GM23338 (cell line): ENCODE measurements at regions not wholly inside any gene's neighbourhood (a gene's known extent, or its start where the extent isn't known, plus 50 kb on each side); places are given as distances from the start of the nearest gene placed in this dataset.

ENCODE experiments used
- ATAC-seq: fragments of 200-7000 bp; cut with Tn5 transposase; 3 replicates; pipeline ENCODE4 v1.9.1; 2020
- DNase-seq: peaks from one replicate; pipeline ENCODE4 v3.0.0-alpha.2; 2015; ENCODE audit warnings: low spot score
- H2AFZ ChIP-seq: fragments of 200-600 bp; sonication (generic); 2 replicates; pipeline ENCODE4 v1.8.0; 2016; ENCODE audit warnings: antibody characterized with exemption, mild to moderate bottlenecking, moderate library complexity
- H3F3A ChIP-seq: fragments of 200-600 bp; sonication (generic); replicated peaks from 2 replicates; pipeline ENCODE4 v1.8.0; 2017; ENCODE audit warnings: antibody characterized with exemption, mixed run types, low read depth
- H3K27ac ChIP-seq: fragments of 200-600 bp; sonication (generic); 2 replicates; pipeline ENCODE4 v1.6.1; 2016; ENCODE audit warnings: low read depth
- H3K27me3 ChIP-seq: fragments of 200-600 bp; sonication (generic); 2 replicates; pipeline ENCODE4 v1.8.0; 2016; ENCODE audit warnings: mild to moderate bottlenecking, mixed run types, moderate library complexity; ENCODE audit not compliant: insufficient read depth
- H3K36me3 ChIP-seq: fragments of 200-600 bp; sonication (generic); 2 replicates; pipeline ENCODE4 v1.8.0; 2016; ENCODE audit warnings: mild to moderate bottlenecking; ENCODE audit not compliant: insufficient read depth
- H3K4me1 ChIP-seq: fragments of 200-600 bp; sonication (generic); 2 replicates; pipeline ENCODE4 v1.8.0; 2016; ENCODE audit warnings: mild to moderate bottlenecking, moderate library complexity; ENCODE audit not compliant: insufficient read depth
- H3K4me2 ChIP-seq: fragments of 200-600 bp; sonication (generic); 2 replicates; pipeline ENCODE4 v1.7.1; 2017; ENCODE audit warnings: mixed run types
- H3K4me3 ChIP-seq: fragments of 200-600 bp; sonication (generic); 2 replicates; pipeline ENCODE4 v1.6.1; 2016; ENCODE audit warnings: mixed run types
- H3K79me2 ChIP-seq: fragments of 200-600 bp; sonication (generic); replicated peaks from 2 replicates; pipeline ENCODE4 v1.8.0; 2017; ENCODE audit warnings: mild to moderate bottlenecking; ENCODE audit not compliant: insufficient read depth
- H3K9me2 ChIP-seq: fragments of 200-600 bp; sonication (generic); 2 replicates; pipeline ENCODE4 v1.8.0; 2017; ENCODE audit not compliant: insufficient read depth
- H4K20me1 ChIP-seq: fragments of 200-600 bp; sonication (generic); replicated peaks from 2 replicates; pipeline ENCODE4 v1.8.0; 2017; ENCODE audit warnings: mild to moderate bottlenecking; ENCODE audit not compliant: insufficient read depth
- H3K27ac Mint-ChIP-seq: 2 replicates; pipeline ENCODE4 v1.8.0; 2020; ENCODE audit warnings: inconsistent platforms, mild to moderate bottlenecking, moderate library complexity, mixed read lengths
- H3K27me3 Mint-ChIP-seq: 3 replicates; pipeline ENCODE4 v1.8.0; 2022; ENCODE audit warnings: low read depth, mild to moderate bottlenecking, moderate library complexity, mixed read lengths, inconsistent platforms; ENCODE audit not compliant: insufficient read depth, poor library complexity
- H3K36me3 Mint-ChIP-seq: 3 replicates; pipeline ENCODE4 v1.8.0; 2021; ENCODE audit warnings: low read depth, mild to moderate bottlenecking, inconsistent platforms, moderate library complexity, mixed read lengths
- H3K4me1 Mint-ChIP-seq: 3 replicates; pipeline ENCODE4 v1.8.0; 2020; ENCODE audit warnings: mild to moderate bottlenecking, inconsistent platforms, mixed read lengths
- H3K4me3 Mint-ChIP-seq: 3 replicates; pipeline ENCODE4 v1.8.0; 2021; ENCODE audit warnings: moderate library complexity, mild to moderate bottlenecking, inconsistent platforms, mixed read lengths
- H3K9me3 Mint-ChIP-seq: 3 replicates; pipeline ENCODE4 v1.8.0; 2020; ENCODE audit warnings: moderate library complexity, mild to moderate bottlenecking, inconsistent platforms, mixed read lengths
- CREB1 ChIP-seq: fragments of 250-450 bp; sonication (Bioruptor Pico); IDR thresholded peaks from 2 replicates; pipeline ENCODE4 v1.5.0; 2020; ENCODE audit warnings: low read depth, mild to moderate bottlenecking, moderate library complexity
- CTCF ChIP-seq, 2 experiments: fragments of 200-600 bp in 1 of 2; sonication (generic) in 1 of 2; conservative IDR thresholded peaks; 2 replicates each; pipeline versions ENCODE4 v1.5.1 to v1.6.1; 2016 to 2017; ENCODE audit warnings: antibody characterized with exemption in 2 of 2, low read depth in 2 of 2, mild to moderate bottlenecking in 2 of 2, moderate library complexity in 1 of 2
- ETS1 ChIP-seq: IDR thresholded peaks from 2 replicates; pipeline ENCODE4 v1.6.1; 2016; ENCODE audit warnings: antibody characterized with exemption
- EZH2 ChIP-seq: fragments of 200-600 bp; sonication (generic); IDR thresholded peaks from one replicate; pipeline ENCODE4 v1.8.0; 2017; ENCODE audit warnings: antibody characterized with exemption, mild to moderate bottlenecking, low read depth; ENCODE audit not compliant: unreplicated experiment
- JUNB ChIP-seq: IDR thresholded peaks from one replicate; pipeline ENCODE4 v1.6.1; 2016; ENCODE audit warnings: antibody characterized with exemption; ENCODE audit not compliant: unreplicated experiment
- NANOG ChIP-seq: IDR thresholded peaks from 2 replicates; pipeline ENCODE4 v1.6.1; 2016; ENCODE audit warnings: antibody characterized with exemption, borderline replicate concordance
- POLR2AphosphoS5 ChIP-seq: IDR thresholded peaks from 2 replicates; pipeline ENCODE4 v1.6.1; 2016; ENCODE audit warnings: antibody characterized with exemption, low read depth
- REST ChIP-seq: IDR thresholded peaks from one replicate; pipeline ENCODE4 v1.6.1; 2018; ENCODE audit warnings: antibody characterized with exemption; ENCODE audit not compliant: unreplicated experiment
- STAT1 ChIP-seq: IDR thresholded peaks from one replicate; pipeline ENCODE4 v1.6.1; 2016; ENCODE audit warnings: antibody characterized with exemption; ENCODE audit not compliant: unreplicated experiment
- ZNF331 ChIP-seq: fragments of 250-450 bp; sonication (Bioruptor Pico); IDR thresholded peaks from 2 replicates; pipeline ENCODE4 v1.5.0; 2020; ENCODE audit warnings: low read depth, mild to moderate bottlenecking, moderate library complexity
- ZNF462 ChIP-seq: fragments of 250-450 bp; sonication (Bioruptor Pico); IDR thresholded peaks from 2 replicates; pipeline ENCODE4 v1.5.0; 2020; ENCODE audit warnings: mild to moderate bottlenecking, moderate library complexity

GRCh38 chr11:34830648-34831047 is 85.5 kb downstream of the APIP start:
- no peaks in the 10 kb centered on the region for H3K27me3 ChIP-seq
- no peaks in the 10 kb centered on the region for H3K36me3 Mint-ChIP-seq
- no peak overlapping the region for H3K27ac Mint-ChIP-seq
- no peak overlapping the region for H3K4me2 ChIP-seq
- H3F3A ChIP-seq: no peaks in the 10 kb centered on the region
- no peak overlapping the region for H3K27ac ChIP-seq
- H4K20me1 ChIP-seq: no peaks in the 10 kb centered on the region
- H3K9me3 Mint-ChIP-seq: no peaks in the 10 kb centered on the region
- ATAC-seq (no peak), DNase-seq (no peak)
- H3K36me3 ChIP-seq: no peaks in the 10 kb centered on the region
- peaks cover 9% of the 10 kb centered on the region for H3K4me1 Mint-ChIP-seq
- no peaks in the 10 kb centered on the region for H3K4me1 ChIP-seq
- peaks cover 6% of the 10 kb centered on the region; the same call in 1 of the 2 replicates for H3K9me2 ChIP-seq
- H2AFZ ChIP-seq: no peak overlapping the region
- peaks cover 2% of the 10 kb centered on the region for H3K27me3 Mint-ChIP-seq
- H3K79me2 ChIP-seq: no peaks in the 10 kb centered on the region
- no peak overlapping the region for H3K4me3 ChIP-seq
- no peak overlapping the region for H3K4me3 Mint-ChIP-seq
- no peak for TF ChIP-seq CREB1 (CRISPR knock-in tag)
- TF ChIP-seq ETS1: no peak
- no peak for TF ChIP-seq JUNB
- no peak for TF ChIP-seq EZH2
- TF ChIP-seq NANOG: no peak
- no peak for TF ChIP-seq STAT1
- no peak for TF ChIP-seq POLR2AphosphoS5
- TF ChIP-seq ZNF331: no peak
- TF ChIP-seq CTCF (conservative IDR thresholded peaks at IDR 0.05; ENCODE audit: low read depth in 2 of 2): no peak
- TF ChIP-seq ZNF462 (CRISPR knock-in tag): no peak
- TF ChIP-seq REST: no peak
